ENCODE measurements at regions not wholly inside any gene's neighbourhood (a gene's known extent, or its start where the extent isn't known, plus 50 kb on each side); places are given as distances from the start of the nearest gene placed in this dataset.

GRCh38 chr6:43912598-43913371 lies 142.8 kb downstream of the VEGFA start (continued):
- TF ChIP-seq UBTF (CRISPR knock-in tag; IDR thresholded peaks at IDR 0.05) (peak; percentile 76), SYNCRIP (IDR thresholded peaks at IDR 0.05; ENCODE audit: insufficient read depth, low read depth, low read length) (no peak), TOPORS (CRISPR knock-in tag; IDR thresholded peaks at IDR 0.05) (peak; percentile 72; the same call in 1 of the 2 replicates), ELF1 (CRISPR knock-in tag; IDR thresholded peaks at IDR 0.05) (0 out of 2 replicates have a peak, but pooled peaks have one; percentile 29), GLI4 (CRISPR knock-in tag; IDR thresholded peaks at IDR 0.05; ENCODE audit: borderline replicate concordance) (no peak), MTA1 (CRISPR knock-in tag; IDR thresholded peaks at IDR 0.05; ENCODE audit: borderline replicate concordance) (peak; percentile 99), PHB2 (IDR thresholded peaks at IDR 0.05; ENCODE audit: partially characterized antibody) (no peak), MIXL1 (CRISPR knock-in tag; IDR thresholded peaks at IDR 0.05) (peak; percentile 69; the same call in 1 of the 2 replicates), GMEB1 (CRISPR knock-in tag; IDR thresholded peaks at IDR 0.05; ENCODE audit: borderline replicate concordance) (0 out of 2 replicates have a peak, but pooled peaks have one; percentile 13), ZNF737 (CRISPR knock-in tag; IDR thresholded peaks at IDR 0.05; ENCODE audit: borderline replicate concordance) (peak; percentile 75; the same call in 1 of the 2 replicates), FOXP1 (IDR thresholded peaks at IDR 0.05) (no peak), FOXP1 (CRISPR knock-in tag; IDR thresholded peaks at IDR 0.05) (peak; percentile 75), MBD4 (IDR thresholded peaks at IDR 0.05; ENCODE audit: borderline replicate concordance, low read length) (no peak), RXRB (CRISPR knock-in tag; IDR thresholded peaks at IDR 0.05; ENCODE audit: borderline replicate concordance) (peak; percentile 96), GTF2F1 (IDR thresholded peaks at IDR 0.05; ENCODE audit: low read length) (no peak), MXD1 (CRISPR knock-in tag; IDR thresholded peaks at IDR 0.05) (peak; percentile 59; the same call in 1 of the 2 replicates), FOXA3 (CRISPR knock-in tag; IDR thresholded peaks at IDR 0.05) (peak; percentile 88), ZNF253 (CRISPR knock-in tag; IDR thresholded peaks at IDR 0.05; ENCODE audit: borderline replicate concordance) (peak; percentile 69; the same call in 1 of the 2 replicates), ZNF746 (CRISPR knock-in tag; IDR thresholded peaks at IDR 0.05) (peak; percentile 62; the same call in 1 of the 2 replicates), POGZ (CRISPR knock-in tag; IDR thresholded peaks at IDR 0.05) (peak; percentile 40; the same call in 1 of the 2 replicates)
- TF ChIP-seq, protein P1, sequence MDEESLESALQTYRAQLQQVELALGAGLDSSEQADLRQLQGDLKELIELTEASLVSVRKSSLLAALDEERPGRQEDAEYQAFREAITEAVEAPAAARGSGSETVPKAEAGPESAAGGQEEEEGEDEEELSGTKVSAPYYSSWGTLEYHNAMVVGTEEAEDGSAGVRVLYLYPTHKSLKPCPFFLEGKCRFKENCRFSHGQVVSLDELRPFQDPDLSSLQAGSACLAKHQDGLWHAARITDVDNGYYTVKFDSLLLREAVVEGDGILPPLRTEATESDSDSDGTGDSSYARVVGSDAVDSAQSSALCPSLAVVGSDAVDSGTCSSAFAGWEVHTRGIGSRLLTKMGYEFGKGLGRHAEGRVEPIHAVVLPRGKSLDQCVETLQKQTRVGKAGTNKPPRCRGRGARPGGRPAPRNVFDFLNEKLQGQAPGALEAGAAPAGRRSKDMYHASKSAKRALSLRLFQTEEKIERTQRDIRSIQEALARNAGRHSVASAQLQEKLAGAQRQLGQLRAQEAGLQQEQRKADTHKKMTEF (CRISPR knock-in tag; IDR thresholded peaks at IDR 0.05), result peak; percentile 84
- TF ChIP-seq, protein P2, sequence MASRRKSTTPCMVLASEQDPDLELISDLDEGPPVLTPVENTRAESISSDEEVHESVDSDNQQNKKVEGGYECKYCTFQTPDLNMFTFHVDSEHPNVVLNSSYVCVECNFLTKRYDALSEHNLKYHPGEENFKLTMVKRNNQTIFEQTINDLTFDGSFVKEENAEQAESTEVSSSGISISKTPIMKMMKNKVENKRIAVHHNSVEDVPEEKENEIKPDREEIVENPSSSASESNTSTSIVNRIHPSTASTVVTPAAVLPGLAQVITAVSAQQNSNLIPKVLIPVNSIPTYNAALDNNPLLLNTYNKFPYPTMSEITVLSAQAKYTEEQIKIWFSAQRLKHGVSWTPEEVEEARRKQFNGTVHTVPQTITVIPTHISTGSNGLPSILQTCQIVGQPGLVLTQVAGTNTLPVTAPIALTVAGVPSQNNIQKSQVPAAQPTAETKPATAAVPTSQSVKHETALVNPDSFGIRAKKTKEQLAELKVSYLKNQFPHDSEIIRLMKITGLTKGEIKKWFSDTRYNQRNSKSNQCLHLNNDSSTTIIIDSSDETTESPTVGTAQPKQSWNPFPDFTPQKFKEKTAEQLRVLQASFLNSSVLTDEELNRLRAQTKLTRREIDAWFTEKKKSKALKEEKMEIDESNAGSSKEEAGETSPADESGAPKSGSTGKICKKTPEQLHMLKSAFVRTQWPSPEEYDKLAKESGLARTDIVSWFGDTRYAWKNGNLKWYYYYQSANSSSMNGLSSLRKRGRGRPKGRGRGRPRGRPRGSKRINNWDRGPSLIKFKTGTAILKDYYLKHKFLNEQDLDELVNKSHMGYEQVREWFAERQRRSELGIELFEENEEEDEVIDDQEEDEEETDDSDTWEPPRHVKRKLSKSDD (CRISPR knock-in tag; IDR thresholded peaks at IDR 0.05; ENCODE audit: low read depth), result no peak; the same call in 1 of the 2 replicates
